GM21447 (cell line): ENCODE measurements at regions not wholly inside any gene's neighbourhood (a gene's known extent, or its start where the extent isn't known, plus 50 kb on each side); places are given as distances from the start of the nearest gene placed in this dataset.
"Not testable (repeated sequence)": the region's sequence is repeated elsewhere in the genome, so short reads cannot be mapped to it uniquely, and the experiment has no call there.

Experiments used
- ATAC-seq: cut with Tn5 transposase; IDR thresholded peaks from one replicate; pipeline ENCODE4 v1.9.1; 2021; ENCODE audit not compliant: unreplicated experiment

DNA sequence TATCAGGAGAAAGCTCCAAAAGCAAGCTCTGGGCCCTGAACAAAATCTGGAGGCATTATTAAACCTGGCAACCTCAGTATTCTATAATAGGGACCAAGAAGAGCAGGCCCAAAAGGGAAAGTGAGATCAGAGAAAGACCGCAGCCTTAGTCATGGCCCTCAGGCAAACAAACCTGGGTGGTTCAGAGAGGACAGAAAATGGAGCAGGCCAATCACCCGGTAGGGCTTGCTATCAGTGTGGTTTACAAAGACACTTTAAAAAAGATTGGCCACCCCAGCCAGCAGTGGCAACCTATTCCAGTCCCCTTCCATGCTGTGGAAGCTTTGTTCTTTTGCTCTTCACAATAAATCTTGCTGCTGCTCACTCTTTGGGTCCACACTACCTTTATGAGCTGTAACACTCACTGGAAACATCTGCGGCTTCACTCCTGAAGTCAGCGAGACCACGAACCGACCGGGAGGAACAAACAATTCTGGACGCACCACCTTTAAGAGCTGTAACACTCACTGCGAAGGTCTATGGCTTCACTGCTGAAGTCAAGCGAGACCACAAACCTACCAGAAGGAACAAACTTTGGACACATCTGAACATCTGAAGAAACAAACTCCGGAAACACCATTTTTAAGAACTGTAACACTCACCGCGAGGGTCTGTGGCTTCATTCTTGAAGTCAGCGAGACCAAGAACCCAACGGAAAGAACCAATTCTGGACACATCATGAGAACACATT, 1821.2 kb upstream of the PCDH20 start:
- ATAC-seq: not testable (repeated sequence)

DNA sequence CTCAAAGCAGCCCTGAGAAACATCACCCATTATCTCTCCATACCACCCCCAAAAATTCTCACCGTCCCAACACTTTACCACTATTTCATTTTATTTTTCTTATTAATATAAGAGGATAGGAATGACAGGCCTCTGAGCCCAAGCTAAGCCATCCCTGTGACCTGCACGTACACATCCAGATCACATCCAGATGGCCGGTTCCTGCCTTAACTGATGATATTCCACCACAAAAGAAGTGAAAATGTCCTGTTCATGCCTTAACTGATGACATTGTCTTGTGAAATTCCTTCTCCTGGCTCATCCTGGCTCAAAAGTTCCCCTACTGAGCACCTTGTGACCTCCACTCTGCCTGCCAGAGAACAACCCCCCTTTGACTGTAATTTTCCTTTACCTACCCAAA, 1802.9 kb upstream of the PCDH20 start:
- not testable (repeated sequence) for ATAC-seq

DNA sequence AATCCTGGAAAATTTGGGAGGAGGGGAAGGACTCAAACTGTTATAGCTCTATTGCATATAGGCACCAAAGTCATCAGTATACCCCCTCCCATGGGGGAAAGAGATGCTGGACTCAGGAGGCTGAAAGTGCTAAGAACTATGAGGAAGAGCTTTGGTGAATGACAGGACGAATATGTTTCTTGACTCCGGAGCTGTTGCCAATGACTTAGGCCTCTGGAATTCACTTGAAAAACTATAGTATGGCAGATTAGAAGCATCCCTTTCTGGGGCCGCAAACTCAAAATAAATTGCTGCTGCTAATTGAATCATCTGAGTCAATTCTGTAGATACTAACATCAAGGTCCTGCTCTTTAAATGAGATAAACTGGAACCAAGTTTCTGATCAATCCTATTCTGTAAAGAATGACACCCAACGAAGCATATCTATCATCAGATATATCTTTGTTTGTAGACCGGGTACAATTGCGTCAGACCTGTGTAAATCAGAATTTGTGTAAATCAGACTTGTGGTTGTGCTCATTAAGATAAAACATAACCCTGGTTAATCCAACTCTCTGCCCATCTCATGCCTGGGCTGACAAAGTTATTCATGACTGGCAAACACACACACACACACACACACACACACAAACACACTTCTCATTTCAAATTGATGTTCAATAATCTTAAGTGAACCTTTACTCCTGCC, 1793.8 kb upstream of the PCDH20 start:
- no peak for ATAC-seq

DNA sequence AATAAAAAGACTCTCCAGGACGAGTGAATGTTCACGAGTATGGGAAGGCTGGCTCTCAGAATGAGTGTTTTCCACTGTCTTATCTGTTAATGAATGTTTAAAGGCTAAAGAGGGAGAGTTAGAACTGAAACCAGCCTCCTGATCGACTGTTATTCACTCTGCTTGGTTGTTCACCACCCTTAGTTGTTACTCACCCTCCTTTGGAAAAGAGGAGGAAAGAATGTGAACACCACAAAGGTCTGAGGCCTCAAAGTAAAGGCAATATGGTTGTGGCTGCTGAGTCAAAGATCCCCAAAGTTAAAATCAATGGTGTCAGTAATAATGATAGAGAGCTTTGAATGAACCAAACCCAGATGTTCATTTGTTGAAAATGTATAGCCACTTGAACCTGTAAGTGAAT, 1793.2 kb upstream of the PCDH20 start:
- ATAC-seq: no peak

DNA sequence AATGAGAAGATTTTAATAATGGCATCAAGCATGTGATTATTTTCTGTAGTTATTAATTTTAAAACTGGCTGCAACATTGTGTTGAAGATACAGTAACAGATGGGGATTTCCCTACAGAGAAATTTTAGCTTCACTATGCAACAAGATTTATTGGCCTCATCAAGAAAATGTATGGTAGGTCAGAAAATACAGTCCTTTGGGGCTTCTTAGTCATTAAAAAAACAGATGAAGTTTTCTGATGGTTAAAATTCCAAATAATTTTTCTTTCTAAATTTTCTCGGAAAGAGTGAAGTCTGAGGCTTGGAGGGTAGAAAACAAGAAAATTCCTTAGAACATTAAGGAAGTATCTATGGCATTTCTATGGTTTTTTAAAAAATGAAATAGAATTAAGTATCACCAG, 1790.8 kb upstream of the PCDH20 start:
- no peak for ATAC-seq

DNA sequence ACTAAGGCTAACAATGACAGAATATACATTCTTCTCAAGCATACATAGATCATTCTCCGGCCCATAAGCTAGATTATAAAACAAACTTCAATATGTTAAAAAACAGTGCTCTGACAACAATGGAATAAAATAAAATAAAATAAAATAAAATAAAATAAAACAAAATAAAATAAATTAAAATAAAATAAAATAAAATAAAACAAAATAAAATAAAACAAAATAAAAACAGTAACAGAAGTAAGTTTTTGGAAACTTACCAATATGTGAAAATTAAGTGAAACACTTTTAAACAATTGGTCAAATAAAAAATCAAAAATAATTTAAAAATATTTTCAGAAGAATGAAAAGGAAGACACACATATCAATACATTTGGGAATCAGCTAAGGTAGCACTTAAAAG, 1785.8 kb upstream of the PCDH20 start:
- no peak for ATAC-seq

DNA sequence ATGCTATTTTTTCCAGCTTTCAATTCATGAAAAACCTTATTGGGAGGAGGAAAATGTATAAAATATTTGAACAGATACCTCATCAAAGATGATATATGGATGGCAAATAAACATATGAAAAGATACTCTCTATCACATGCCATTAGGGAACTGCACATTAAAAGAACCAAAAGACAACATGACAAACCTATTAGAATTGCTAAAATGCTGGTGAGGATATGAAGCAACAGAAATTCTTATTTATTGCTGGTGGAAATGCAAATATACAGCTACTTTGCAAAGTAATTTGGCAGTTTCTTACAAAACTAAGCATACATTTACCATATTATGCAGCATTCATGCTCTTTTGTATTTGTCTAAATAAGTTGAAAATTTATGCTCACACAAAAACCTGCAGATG, 1783.9 kb upstream of the PCDH20 start:
- ATAC-seq: no peak

DNA sequence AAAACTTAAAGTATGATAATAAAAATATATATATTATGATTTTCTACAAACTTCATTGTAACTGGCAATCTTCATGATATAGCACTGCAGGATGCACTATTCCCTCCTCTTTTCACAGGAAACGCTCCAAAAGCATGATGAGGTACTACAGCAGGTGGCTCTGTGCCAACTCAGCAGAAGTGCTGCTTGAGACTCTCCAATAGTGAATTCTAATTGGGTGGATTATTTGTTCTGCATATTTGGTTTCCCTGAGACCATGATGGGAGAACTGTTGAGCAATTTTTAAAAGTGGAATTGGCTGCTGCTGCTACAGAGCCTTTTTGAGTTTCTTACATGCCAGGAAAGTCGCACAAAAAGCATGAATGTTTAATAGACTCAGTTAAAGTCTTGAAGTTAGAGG, 1782.4 kb upstream of the PCDH20 start:
- no peak for ATAC-seq

DNA sequence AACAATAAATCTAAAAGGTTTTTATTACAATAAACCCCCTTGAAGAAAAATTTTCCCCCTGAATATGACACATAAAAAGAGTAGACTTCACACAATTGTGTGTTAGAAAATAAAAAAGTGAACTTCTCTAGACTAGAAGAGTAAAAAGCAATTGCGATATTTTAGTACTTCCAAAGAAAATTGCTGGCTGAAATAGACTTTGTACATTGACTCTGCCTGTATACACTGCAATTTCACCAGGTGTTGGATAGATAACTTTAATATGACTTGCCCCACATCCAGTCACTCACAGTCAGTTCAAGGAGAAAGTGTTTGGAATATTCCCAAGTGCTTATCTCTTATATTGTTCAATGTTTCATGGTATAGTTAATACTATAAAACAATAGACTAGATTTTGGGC, 1780.1 kb upstream of the PCDH20 start:
- ATAC-seq: no peak

DNA sequence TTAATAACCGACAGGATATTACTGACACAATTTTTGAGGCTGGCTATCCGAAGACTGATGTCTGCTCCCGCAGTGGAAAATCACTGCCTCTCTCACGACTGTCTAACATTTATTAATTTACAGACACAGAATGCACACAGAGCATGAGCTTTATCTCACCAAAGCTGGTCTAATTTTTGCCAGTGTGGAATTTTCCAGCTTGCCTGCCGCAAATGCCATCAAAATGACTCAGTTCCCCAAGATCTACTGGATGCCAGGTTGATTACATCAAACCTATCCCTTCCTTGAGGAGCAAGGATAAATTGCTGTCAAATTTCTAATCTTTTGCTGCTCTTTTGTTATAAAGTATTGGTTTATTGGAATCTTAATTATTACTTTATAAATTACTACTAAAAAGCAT, 1775.1 kb upstream of the PCDH20 start:
- no peak for ATAC-seq

DNA sequence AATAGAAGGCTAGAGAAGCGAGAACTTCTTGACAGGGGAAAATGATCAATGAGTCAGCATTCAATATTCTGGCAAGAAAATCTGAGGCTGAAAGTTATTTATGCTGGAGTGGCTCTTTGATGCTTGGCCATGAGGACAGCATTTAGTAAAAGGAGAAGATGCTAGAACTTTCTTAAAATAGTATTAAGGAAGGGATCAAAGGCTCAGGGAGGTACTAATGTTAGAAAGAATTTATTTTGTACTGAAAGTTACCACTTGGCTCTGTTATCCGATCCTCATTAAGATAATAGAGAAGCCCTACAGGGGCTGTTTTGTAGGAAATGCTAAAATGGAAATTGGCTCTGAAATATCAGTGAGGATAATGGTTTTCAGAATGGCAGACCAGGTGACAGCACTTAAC, 1774.6 kb upstream of the PCDH20 start:
- no peak for ATAC-seq

DNA sequence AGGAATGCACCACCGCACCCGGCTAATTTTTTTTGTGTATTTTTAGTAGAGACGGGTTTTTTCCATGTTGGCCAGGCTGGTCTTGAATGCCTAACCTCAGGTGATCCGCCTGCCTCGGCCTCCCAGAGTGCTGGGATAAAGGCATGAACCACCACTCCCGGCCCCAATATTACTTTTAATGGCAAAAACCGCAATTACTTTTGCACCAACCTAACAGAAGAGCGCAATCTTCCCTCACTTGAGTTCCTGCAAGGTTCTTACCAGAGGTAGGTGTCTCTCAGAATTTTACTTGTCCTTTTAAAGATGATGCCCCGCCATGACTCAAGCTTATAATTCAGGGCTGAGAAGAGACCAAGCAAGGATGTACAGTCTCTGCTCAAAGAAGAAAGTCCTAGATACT, 1774.1 kb upstream of the PCDH20 start:
- ATAC-seq: no peak

DNA sequence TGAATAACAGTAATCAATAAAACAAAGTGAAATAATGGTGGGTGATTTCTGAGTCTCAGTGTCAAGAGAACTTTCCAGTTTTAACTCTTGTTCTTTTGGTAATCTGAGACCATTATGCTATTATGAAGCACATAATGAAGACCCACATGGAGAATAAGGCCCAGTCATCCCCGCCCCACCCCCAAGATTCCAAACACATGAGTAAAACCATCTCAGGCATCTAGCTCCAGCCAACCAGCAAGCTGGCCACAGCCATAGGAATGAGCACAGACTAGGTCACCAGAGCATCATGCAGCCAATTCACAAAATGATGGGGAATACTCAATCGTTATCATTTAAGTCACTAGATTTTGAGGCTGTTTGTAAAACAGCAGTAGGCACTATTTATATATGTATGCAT, 1769.0 kb upstream of the PCDH20 start:
- no peak for ATAC-seq

DNA sequence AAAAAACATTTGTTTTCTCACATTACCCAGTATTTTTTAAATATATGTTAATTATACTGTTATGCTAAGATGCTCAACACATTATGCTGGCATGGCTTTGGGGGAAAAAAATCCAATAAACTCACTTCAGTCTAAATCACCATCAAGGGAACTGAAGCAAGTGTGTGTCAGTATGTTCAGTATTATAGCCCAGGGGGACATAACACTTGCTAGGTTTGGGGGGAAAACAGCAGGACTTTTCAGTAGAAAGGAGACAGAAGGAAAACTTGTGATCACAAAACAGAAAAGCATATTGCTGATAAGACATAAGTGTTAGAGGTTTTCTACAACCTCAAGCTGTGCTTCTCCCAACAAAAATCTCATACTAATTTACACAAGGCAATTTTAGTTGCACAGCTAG, 1759.9 kb upstream of the PCDH20 start:
- no peak for ATAC-seq

DNA sequence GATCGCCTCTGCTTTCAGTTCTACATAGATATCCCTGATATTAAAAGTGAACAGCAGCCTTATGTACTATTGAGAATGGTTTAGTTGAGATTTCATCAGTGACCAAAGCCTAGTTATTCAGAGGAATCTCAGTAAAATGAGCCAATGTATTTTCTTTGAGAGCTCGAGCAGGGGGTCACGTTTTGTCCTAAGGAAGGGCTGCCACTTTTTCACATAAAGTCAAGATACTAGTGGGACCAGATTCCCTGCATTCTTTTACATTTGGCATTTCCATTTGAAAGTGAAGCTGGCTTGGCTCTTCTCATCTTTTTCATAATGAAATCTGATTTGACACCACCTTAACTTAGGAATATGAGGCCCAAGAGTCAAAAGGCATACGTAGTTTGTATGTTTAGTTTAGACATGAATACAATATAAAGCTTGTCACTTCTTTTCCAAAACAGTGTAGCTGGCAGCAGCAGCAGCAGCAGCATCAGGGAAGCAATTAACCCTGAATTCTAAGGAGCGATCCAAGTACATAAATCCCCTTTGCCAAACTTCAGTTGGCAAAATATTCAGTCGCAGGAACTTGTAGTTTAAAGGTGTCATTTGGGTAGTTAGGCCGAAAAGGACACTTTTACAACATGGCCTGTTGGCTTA, 1752.2 kb upstream of the PCDH20 start:
- ATAC-seq: no peak

DNA sequence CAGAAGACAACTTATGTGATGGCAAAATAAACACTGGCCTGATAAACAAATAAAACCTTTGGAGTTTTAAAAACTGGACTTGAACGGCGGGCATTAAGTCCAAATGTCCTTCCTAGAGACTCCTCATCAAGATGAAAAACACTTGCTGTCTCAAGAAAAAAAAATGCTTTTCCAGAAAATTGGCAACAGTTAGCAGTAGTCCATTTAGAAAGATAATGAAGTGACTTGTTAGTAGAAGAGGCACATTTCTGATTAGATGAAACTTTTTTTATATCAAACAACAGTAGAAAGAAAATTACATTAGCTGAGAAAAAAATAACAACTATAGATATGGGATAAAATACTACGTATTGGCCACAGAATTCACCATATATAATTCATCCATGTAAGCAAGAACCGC, 1750.7 kb upstream of the PCDH20 start:
- no peak for ATAC-seq

DNA sequence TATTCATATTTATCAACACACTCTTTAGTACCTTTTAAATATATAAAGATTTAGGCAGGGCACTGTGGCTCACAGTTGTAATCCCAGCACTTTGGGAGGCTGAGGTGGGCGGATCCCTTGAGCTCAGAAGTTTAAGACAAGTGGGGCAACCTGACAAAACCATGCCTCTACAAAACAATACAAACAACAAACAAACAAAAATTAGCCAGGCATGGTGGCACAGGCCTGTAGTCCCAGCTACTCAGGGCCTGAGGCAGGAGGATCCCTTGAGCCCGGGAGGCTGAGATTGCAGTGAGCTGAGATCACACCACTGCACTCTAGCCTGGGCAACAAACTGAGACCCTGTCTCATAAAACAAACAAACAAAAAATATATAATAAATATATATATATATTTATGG, 1748.3 kb upstream of the PCDH20 start:
- ATAC-seq: no peak

DNA sequence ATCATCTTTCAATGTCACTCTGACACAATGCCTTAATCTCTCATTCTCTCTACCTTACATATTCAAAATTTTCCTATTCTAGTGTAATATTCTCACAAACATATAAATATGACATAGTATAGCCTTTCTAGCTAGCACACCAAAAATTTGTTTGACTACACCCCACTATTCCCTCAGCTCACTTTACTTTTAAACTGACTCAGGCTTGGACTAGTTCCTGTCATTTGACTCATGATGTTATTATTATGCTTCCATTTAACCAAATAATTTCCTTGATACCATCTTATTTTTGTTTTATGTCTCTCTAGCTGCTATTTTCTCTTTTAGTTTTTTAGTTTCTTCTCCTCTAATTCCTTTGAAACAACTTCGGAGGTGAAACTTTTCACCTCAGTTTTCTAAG, 1745.6 kb upstream of the PCDH20 start:
- ATAC-seq: no peak

DNA sequence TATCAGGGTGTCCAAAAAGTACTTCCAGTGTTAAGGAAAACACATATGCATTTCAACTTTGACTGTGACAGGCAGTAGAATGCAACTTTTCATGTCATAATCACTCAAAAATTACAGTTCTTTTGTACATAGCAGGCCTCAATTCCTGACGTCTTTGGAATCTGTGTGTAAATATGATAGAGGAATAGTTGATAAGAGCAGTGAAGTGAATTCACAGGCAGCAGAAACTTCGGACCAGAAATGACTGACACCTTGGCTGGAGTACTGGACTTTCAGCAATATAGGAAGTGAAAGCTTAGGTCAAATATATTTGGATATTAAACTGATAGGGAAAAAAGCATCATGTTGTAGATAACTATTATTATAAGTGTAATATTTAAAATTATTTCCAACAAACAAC, 1741.2 kb upstream of the PCDH20 start:
- no peak for ATAC-seq

DNA sequence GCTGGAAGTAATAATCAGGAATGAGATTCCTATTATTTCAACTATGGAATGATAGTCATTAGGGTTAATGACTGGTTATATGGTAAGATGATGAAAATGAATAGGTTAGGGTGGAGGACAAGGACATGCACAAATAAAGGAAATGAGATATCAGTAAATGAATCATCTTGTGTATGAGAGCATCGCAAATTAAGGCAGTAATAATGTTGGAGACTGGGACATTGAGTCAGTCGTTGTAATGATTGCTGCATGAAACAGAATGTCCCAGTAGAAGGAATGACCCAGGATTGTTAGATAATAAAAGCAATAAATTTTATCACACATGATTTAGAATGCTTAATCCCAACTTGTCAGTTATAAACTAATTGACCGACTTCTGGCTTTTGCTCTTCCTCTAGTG, 1733.7 kb upstream of the PCDH20 start:
- ATAC-seq: no peak

DNA sequence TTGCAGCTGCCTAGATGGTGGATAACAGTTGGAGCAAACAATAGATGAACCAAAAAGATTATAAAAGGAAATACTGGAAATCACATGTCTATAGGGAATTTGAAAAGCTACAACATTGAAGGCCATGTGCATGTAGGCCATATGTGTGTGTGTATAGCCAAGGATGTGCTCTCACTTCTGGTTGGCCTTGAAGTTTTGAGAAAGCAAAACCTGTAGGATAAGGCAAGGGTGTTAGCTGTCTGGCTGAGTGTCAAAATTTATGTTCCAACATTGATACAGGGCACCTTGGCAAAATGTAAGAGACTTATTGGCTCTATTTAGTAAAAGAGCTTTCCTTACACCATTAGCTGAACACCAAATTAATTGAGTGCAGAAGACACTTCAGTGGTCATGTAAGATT, 1723.6 kb upstream of the PCDH20 start:
- ATAC-seq: no peak

DNA sequence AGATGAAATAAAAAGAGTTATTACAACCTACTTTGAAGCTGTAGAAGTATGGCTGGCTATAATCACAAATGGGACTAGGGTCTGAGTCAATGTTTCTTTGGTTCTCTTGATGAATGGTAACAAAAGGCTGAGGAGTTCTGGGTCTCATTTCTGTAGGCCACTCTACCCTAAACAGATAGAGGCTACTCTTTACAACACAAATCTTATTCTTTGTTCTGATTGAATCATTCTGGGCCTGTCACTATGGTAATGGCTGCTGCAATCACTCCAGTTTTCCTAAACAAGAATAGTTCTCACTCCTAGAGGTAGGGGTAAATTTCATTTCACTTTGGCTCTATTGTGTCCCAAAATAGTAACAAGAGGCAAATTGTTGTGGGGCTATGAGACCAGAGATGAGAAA, 1714.3 kb upstream of the PCDH20 start:
- ATAC-seq: no peak
